Retinal pigment epithelial cell (primary cell): ENCODE measurements at regions not wholly inside any gene's neighbourhood (a gene's known extent, or its start where the extent isn't known, plus 50 kb on each side); places are given as distances from the start of the nearest gene placed in this dataset.

Experiments used
- DNase-seq: peaks from one replicate; pipeline ENCODE4 v3.0.0-alpha.2; 2010; ENCODE audit warnings: low read depth
- H3K4me3 ChIP-seq: 2 replicates; pipeline ENCODE4 v1.5.1; 2011; ENCODE audit warnings: mild to moderate bottlenecking, low read length, control low read depth, moderate library complexity
- CTCF ChIP-seq: conservative IDR thresholded peaks from 2 replicates; pipeline ENCODE4 v1.5.1; 2011; ENCODE audit warnings: low read depth, low read length, control low read depth, inconsistent platforms

DNA sequence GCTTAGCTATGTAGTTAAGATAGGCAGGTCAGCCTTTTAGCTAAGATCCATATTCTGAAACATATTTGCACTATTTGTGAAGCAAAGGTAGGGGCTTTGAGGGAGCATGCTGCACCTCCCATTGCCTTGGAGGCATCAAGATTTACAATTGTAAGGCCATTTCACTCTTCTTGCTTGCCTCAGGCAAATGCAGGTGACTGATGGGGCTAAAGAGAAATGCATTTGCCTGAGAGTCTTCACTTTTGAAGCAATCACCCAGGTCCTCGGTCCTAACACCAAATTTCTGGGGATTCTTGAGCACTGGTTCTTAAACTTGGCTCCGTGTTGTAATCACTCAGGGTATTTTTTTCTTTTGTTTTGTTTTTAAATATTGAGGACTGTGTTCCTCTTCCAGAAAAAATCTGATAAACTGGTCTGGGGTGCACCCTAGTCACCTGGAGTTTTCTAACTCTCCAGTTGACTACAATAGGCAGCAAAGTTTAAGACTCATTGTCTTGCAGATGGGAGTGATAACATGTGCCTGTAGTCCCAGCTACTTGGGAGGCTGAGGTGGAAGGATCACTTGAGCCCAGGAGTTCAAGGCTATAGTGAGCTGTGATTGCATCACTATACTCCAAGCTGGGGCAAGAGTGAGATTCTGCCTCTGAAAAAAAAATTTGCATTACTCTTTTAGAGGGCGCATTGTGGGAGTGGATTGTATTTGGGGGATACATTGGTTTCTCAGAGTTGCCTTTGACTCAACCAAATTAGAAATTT is 68.1 kb downstream of the EOMES start:
- TF ChIP-seq CTCF: no peak
- H3K4me3 ChIP-seq: no peak overlapping the region
- no peak for DNase-seq

DNA sequence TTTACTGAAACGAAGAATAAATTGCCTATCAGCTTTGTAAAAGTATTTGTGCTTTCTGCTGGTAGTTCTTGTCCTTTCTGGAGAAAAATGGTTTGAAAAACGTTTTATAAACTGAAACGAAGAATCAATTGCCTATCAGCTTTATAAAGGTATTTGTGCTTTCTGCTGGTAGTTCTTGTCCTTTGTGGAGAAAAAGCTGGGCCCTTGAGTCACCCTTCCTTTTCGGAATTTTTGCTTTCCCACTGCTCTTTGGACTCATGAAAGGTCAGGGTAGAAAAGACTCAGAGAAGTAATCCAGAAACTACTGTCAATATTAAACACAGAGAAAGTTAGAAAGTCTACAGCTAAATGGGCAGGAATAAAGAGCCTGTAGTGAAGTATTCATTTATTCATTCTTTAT is 72.8 kb downstream of the EOMES start:
- TF ChIP-seq CTCF: no peak
- H3K4me3 ChIP-seq: no peak overlapping the region
- DNase-seq: no peak

DNA sequence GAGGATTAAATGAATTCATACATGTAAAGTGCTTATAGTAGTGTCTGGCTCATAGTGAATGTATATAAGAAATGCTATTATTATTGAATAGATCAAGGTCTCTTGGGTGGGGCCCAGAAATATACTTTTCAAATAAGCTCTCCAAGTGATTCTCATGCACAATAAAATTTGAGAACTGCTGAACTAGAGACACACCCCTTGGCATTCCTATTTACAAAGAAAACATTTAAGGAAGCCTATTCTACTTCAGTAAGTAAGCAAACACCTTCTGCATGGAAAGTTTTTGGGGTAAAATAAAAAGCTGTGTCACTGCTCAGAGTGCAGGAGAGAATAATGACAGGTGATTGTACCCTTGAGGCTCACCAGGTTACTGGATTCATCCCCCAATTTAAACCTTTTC is 75.2 kb downstream of the EOMES start:
- no peak for TF ChIP-seq CTCF
- no peak overlapping the region for H3K4me3 ChIP-seq
- no peak for DNase-seq

- no peak for TF ChIP-seq CTCF
- no peak overlapping the region for H3K4me3 ChIP-seq
- DNase-seq: no peak
Measured at GRCh38 chr3:27644941-27645340, 77.2 kb downstream of the EOMES start.

- DNase-seq: no peak
- no peak for TF ChIP-seq CTCF
- H3K4me3 ChIP-seq: no peak overlapping the region
Measured at GRCh38 chr3:27643355-27643754, 78.8 kb downstream of the EOMES start.

DNA sequence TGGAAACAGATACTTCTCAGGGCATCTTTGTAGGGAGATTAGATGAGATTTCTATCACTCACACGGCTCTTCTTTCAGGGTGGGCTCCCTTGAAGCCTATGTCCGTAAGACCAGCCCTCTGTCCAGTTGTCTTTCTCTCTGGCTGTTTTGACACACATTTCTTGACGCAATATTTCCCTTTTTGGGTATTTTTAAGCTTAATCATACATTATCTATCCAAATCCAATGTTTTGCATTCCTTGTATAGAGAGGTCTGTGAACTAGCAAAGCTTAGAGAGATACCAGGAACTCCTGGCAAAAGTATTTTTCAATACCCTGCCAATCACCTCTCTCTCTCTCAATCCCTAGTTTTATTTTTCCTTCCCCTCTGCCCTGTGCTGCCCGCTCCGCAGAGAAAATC is 79.3 kb downstream of the EOMES start:
- DNase-seq: no peak
- H3K4me3 ChIP-seq: no peak overlapping the region
- TF ChIP-seq CTCF: no peak

GRCh38 chr3:27641888-27642601 is 80.1 kb downstream of the EOMES start:
- no peak overlapping the region for H3K4me3 ChIP-seq
- DNase-seq: no peak
- TF ChIP-seq CTCF: no peak
